CD14-positive monocyte (primary cell): ENCODE measurements at regions not wholly inside any gene's neighbourhood (a gene's known extent, or its start where the extent isn't known, plus 50 kb on each side); places are given as distances from the start of the nearest gene placed in this dataset.

ENCODE experiments used
- DNase-seq, 3 donors: peaks; one replicate each; pipeline ENCODE4 v3.0.0-alpha.2; 2011 to 2022
- H2AFZ ChIP-seq: 2 replicates; pipeline ENCODE4 v1.6.0; 2012; ENCODE audit warnings: mild to moderate bottlenecking, low read depth, low read length, inconsistent platforms; ENCODE audit not compliant: insufficient read depth, poor library complexity, severe bottlenecking
- H3K27ac ChIP-seq, 2 donors: 1 replicate in 1 of 2; 2 replicates in 1 of 2; pipeline ENCODE4 v1.5.1; 2012 to 2013; ENCODE audit warnings: low read length in 2 of 2, control low read depth in 1 of 2, inconsistent platforms in 1 of 2, low read depth in 1 of 2, mild to moderate bottlenecking in 1 of 2
- H3K27me3 ChIP-seq, 2 donors: one replicate each; pipeline versions ENCODE4 v1.6.0 to v1.6.1; 2011 to 2013; ENCODE audit warnings: low read length in 2 of 2; ENCODE audit not compliant: control insufficient read depth in 2 of 2, insufficient read depth in 2 of 2
- H3K36me3 ChIP-seq, 2 donors: replicated peaks in 1 of 2; 1 replicate in 1 of 2; 2 replicates in 1 of 2; pipeline versions ENCODE4 v1.5.1 to v1.6.1; 2012 to 2013; ENCODE audit warnings: low read length in 2 of 2, control low read depth in 1 of 2, inconsistent platforms in 1 of 2, mild to moderate bottlenecking in 1 of 2; ENCODE audit not compliant: insufficient read depth in 2 of 2, control insufficient read depth in 1 of 2
- H3K4me1 ChIP-seq, 2 donors: 1 replicate in 1 of 2; 2 replicates in 1 of 2; pipeline versions ENCODE4 v1.5.1 to v1.6.1; 2012 to 2013; ENCODE audit warnings: low read length in 2 of 2, control low read depth in 1 of 2, inconsistent platforms in 1 of 2, mild to moderate bottlenecking in 1 of 2, moderate library complexity in 1 of 2; ENCODE audit not compliant: insufficient read depth in 2 of 2, control insufficient read depth in 1 of 2
- H3K4me2 ChIP-seq: replicated peaks from 2 replicates; pipeline ENCODE3; 2012; ENCODE audit warnings: low read length, moderate library complexity, mild to moderate bottlenecking; ENCODE audit not compliant: poor library complexity, severe bottlenecking; ENCODE audit errors: extremely low read depth
- H3K4me3 ChIP-seq, 3 experiments: fragments of 200-600 bp in 1 of 3; sonication (generic) in 1 of 3; replicated peaks in 1 of 3; 1 replicate in 2 of 3; 2 replicates in 1 of 3; pipeline ENCODE4 v1.5.1; 2011 to 2013; ENCODE audit warnings: low read length in 3 of 3, mild to moderate bottlenecking in 3 of 3, control low read depth in 2 of 3, low read depth in 2 of 3, inconsistent platforms in 1 of 3, moderate library complexity in 1 of 3
- H3K79me2 ChIP-seq: 2 replicates; pipeline ENCODE4 v1.6.0; 2012; ENCODE audit warnings: mild to moderate bottlenecking, control low read depth, inconsistent platforms, low read length, moderate library complexity; ENCODE audit not compliant: insufficient read depth
- H3K9ac ChIP-seq: 2 replicates; pipeline ENCODE4 v1.6.0; 2017; ENCODE audit warnings: low read length, mild to moderate bottlenecking; ENCODE audit not compliant: insufficient read depth, poor library complexity, severe bottlenecking
- H3K9me3 ChIP-seq, 2 donors: replicated peaks in 1 of 2; 1 replicate in 1 of 2; 2 replicates in 1 of 2; pipeline versions ENCODE4 v1.5.1 to v1.6.1; 2012 to 2013; ENCODE audit warnings: low read length in 2 of 2, control low read depth in 1 of 2; ENCODE audit not compliant: control insufficient read depth in 1 of 2, insufficient read depth in 1 of 2
- H4K20me1 ChIP-seq: 2 replicates; pipeline ENCODE4 v1.6.0; 2012; ENCODE audit warnings: mild to moderate bottlenecking, low read length, control low read depth, moderate library complexity; ENCODE audit not compliant: insufficient read depth
- H3K27ac Mint-ChIP-seq, 7 donors: one replicate each; pipeline ENCODE4 v1.8.0; 2020; ENCODE audit warnings: mild to moderate bottlenecking in 7 of 7, mixed read lengths in 7 of 7, moderate library complexity in 6 of 7, inconsistent platforms in 2 of 7
- H3K27me3 Mint-ChIP-seq, 3 donors: one replicate each; pipeline ENCODE4 v1.8.0; 2021 to 2022; ENCODE audit warnings: low read depth in 3 of 3, mild to moderate bottlenecking in 3 of 3, mixed read lengths in 3 of 3, moderate library complexity in 3 of 3, inconsistent platforms in 1 of 3
- H3K36me3 Mint-ChIP-seq, 2 donors: one replicate each; pipeline ENCODE4 v1.8.0; 2020; ENCODE audit warnings: mixed read lengths in 2 of 2, inconsistent platforms in 1 of 2, mild to moderate bottlenecking in 1 of 2
- H3K4me1 Mint-ChIP-seq: one replicate; pipeline ENCODE4 v1.8.0; 2020; ENCODE audit warnings: mild to moderate bottlenecking, mixed read lengths
- H3K4me3 Mint-ChIP-seq, 2 donors: one replicate each; pipeline ENCODE4 v1.8.0; 2020; ENCODE audit warnings: mild to moderate bottlenecking in 2 of 2, mixed read lengths in 2 of 2, moderate library complexity in 1 of 2
- H3K9me3 Mint-ChIP-seq, 7 donors: one replicate each; pipeline ENCODE4 v1.8.0; 2020 to 2022; ENCODE audit warnings: mixed read lengths in 7 of 7, mild to moderate bottlenecking in 6 of 7, moderate library complexity in 6 of 7, inconsistent platforms in 2 of 7
- WGBS: methylation state at CpG from one replicate; pipeline ENCODE4 v1.1.5; 2013; ENCODE audit warnings: missing lambda C conversion rate; ENCODE audit not compliant: insufficient coverage; 5-methylcytosine and 5-hydroxymethylcytosine counted together
- intact Hi-C, 2 donors: fragments of 100-400 bp; cut with micrococcal nuclease; formaldehyde crosslinking; loops; one replicate each; pipeline versions ENCODE4 v1.15.0 to v1.15.1; 2023
- TF ChIP-seq, protein P1 (sequence below): fragments of 200-600 bp; IDR thresholded peaks from one replicate; pipeline ENCODE4 v1.8.0; 2022; ENCODE audit warnings: antibody characterized with exemption, mild to moderate bottlenecking

GRCh38 chr18:41693008-41693407 is 262.0 kb upstream of the PIK3C3 start:
- intact Hi-C loops, result no loop called here
- H3K9me3 ChIP-seq, result no peaks in the 10 kb centered on the region
- no peaks in the 10 kb centered on the region for H3K79me2 ChIP-seq
- no peaks in the 10 kb centered on the region for H3K36me3 ChIP-seq
- no peak overlapping the region for H3K27ac Mint-ChIP-seq
- no peak overlapping the region for H2AFZ ChIP-seq
- H3K9ac ChIP-seq, result no peak overlapping the region
- peaks cover 0 to 3% (median 0%) of the 10 kb centered on the region in 3 donors for H3K27me3 Mint-ChIP-seq
- no peak for DNase-seq
- H3K27ac ChIP-seq, result no peak overlapping the region
- no CpG with 5 or more reads among the region's 1 CpG for WGBS
- H3K4me1 ChIP-seq, result no peaks in the 10 kb centered on the region
- H3K4me2 ChIP-seq, result no peak overlapping the region
- H3K4me3 Mint-ChIP-seq, result no peak overlapping the region
- H3K36me3 Mint-ChIP-seq, result no peaks in the 10 kb centered on the region
- TF ChIP-seq, protein P1, sequence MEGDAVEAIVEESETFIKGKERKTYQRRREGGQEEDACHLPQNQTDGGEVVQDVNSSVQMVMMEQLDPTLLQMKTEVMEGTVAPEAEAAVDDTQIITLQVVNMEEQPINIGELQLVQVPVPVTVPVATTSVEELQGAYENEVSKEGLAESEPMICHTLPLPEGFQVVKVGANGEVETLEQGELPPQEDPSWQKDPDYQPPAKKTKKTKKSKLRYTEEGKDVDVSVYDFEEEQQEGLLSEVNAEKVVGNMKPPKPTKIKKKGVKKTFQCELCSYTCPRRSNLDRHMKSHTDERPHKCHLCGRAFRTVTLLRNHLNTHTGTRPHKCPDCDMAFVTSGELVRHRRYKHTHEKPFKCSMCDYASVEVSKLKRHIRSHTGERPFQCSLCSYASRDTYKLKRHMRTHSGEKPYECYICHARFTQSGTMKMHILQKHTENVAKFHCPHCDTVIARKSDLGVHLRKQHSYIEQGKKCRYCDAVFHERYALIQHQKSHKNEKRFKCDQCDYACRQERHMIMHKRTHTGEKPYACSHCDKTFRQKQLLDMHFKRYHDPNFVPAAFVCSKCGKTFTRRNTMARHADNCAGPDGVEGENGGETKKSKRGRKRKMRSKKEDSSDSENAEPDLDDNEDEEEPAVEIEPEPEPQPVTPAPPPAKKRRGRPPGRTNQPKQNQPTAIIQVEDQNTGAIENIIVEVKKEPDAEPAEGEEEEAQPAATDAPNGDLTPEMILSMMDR, result no peak
- no peak overlapping the region for H3K4me3 ChIP-seq
- no peaks in the 10 kb centered on the region for H3K4me1 Mint-ChIP-seq
- H3K27me3 ChIP-seq, result no peaks in the 10 kb centered on the region
- no peaks in the 10 kb centered on the region for H4K20me1 ChIP-seq
- H3K9me3 Mint-ChIP-seq, result peaks cover 0 to 3% (median 1%) of the 10 kb centered on the region in 7 donors

- no peaks in the 10 kb centered on the region for H3K27me3 Mint-ChIP-seq
Observed at GRCh38 chr18:41690332-41691127, 264.5 kb upstream of the PIK3C3 start.

More at GRCh38 chr18:41690332-41691127, 264.5 kb upstream of the PIK3C3 start:
- Mint-ChIP-seq H3K4me3 (no peak overlapping the region), H3K9me3 (peaks cover 0 to 3% (median 1%) of the 10 kb centered on the region in 7 donors), H3K4me1 (no peaks in the 10 kb centered on the region), H3K27ac (no peak overlapping the region), H3K36me3 (no peaks in the 10 kb centered on the region)
- DNase-seq, result no peak
- no peaks in the 10 kb centered on the region for H4K20me1 ChIP-seq
- no peaks in the 10 kb centered on the region for H3K9me3 ChIP-seq
- no CpG with 5 or more reads among the region's 4 CpGs for WGBS
- H3K27me3 ChIP-seq, result no peaks in the 10 kb centered on the region
- no peak overlapping the region for H3K4me2 ChIP-seq
- H3K9ac ChIP-seq, result no peak overlapping the region
- H3K4me3 ChIP-seq, result no peak overlapping the region
- intact Hi-C loops, result no loop called here
- H3K36me3 ChIP-seq, result no peaks in the 10 kb centered on the region
- H3K79me2 ChIP-seq, result no peaks in the 10 kb centered on the region
- no peak overlapping the region for H2AFZ ChIP-seq
- no peaks in the 10 kb centered on the region for H3K4me1 ChIP-seq
- TF ChIP-seq, protein P1, result no peak
- H3K27ac ChIP-seq, result no peak overlapping the region
